MCF 10A (cell line): ENCODE measurements at regions not wholly inside any gene's neighbourhood (a gene's known extent, or its start where the extent isn't known, plus 50 kb on each side); places are given as distances from the start of the nearest gene placed in this dataset.

Source experiments
- BruUV-seq: library from RNA; stranded (reverse); fragments of 400-500 nt; replicated peaks from 2 replicates; lab custom pipeline; 2021; lab: Mats Ljungman, UMichigan
- CTCF ChIA-PET: fragments of 300-600 bp; sonication (Branson Sonifier 250); formaldehyde crosslinking; extraction: SDS; loops from one replicate; lab custom pipeline; 2021; ENCODE audit warnings: antibody characterized with exemption, inconsistent platforms; lab: Yijun Ruan, JAX
- POLR2A ChIA-PET: fragments of 300-600, 350-650 bp; sonication (Branson Sonifier 250); formaldehyde crosslinking; extraction: SDS; loops from one replicate; lab custom pipeline; 2020; ENCODE audit warnings: antibody characterized with exemption, inconsistent platforms; lab: Yijun Ruan, JAX
- DNase-seq: peaks from one replicate; pipeline ENCODE4 v3.0.0-alpha.2; 2018; ENCODE audit not compliant: unreplicated experiment
- H3K27ac Mint-ChIP-seq: one replicate; pipeline ENCODE4 v1.8.0; 2022; ENCODE audit warnings: mild to moderate bottlenecking, low read depth, mixed read lengths; ENCODE audit not compliant: unreplicated experiment
- H3K27me3 Mint-ChIP-seq: one replicate; pipeline ENCODE4 v1.8.0; 2022; ENCODE audit warnings: mixed read lengths; ENCODE audit not compliant: insufficient read depth, unreplicated experiment
- H3K36me3 Mint-ChIP-seq: one replicate; pipeline ENCODE4 v1.8.0; 2022; ENCODE audit warnings: mild to moderate bottlenecking, moderate library complexity, mixed read lengths; ENCODE audit not compliant: insufficient read depth, unreplicated experiment
- H3K4me1 Mint-ChIP-seq: one replicate; pipeline ENCODE4 v1.8.0; 2022; ENCODE audit warnings: mixed read lengths; ENCODE audit not compliant: insufficient read depth, unreplicated experiment
- H3K4me3 Mint-ChIP-seq: one replicate; pipeline ENCODE4 v1.8.0; 2022; ENCODE audit warnings: mild to moderate bottlenecking, moderate library complexity, mixed read lengths; ENCODE audit not compliant: unreplicated experiment
- H3K9me3 Mint-ChIP-seq: one replicate; pipeline ENCODE4 v1.8.0; 2022; ENCODE audit warnings: mixed read lengths; ENCODE audit not compliant: unreplicated experiment
- CTCF ChIP-seq: fragments of 200-600 bp; IDR thresholded peaks from one replicate; pipeline ENCODE4 v1.8.0; 2022; ENCODE audit warnings: antibody characterized with exemption, mild to moderate bottlenecking; ENCODE audit not compliant: unreplicated experiment
- intact Hi-C: fragments of 100-400 bp; cut with micrococcal nuclease; formaldehyde crosslinking; loops from 2 replicates; pipeline ENCODE4 v1.14.1; 2022

GRCh38 chr4:129583868-129584267 is 487.9 kb downstream of the C4orf33 start:
- BruUV-seq, result no TSS peak

GRCh38 chr4:129598582-129598981 is 502.6 kb downstream of the C4orf33 start:
- no TSS peak for BruUV-seq
- no peak for TF ChIP-seq CTCF
- POLR2A ChIA-PET, result no interaction called here
- Mint-ChIP-seq H3K9me3 (peaks cover 7% of the 10 kb centered on the region), H3K27me3 (no peaks in the 10 kb centered on the region), H3K4me1 (no peaks in the 10 kb centered on the region), H3K36me3 (no peaks in the 10 kb centered on the region), H3K4me3 (no peak overlapping the region), H3K27ac (no peak overlapping the region)
- intact Hi-C loops, result no loop called here
- DNase-seq, result no peak
- CTCF ChIA-PET, result interaction anchor here (0.6 kb wide), 1 partner anchor 43 kb away, joined by 3 read pairs; no protein-coding TSS in a partner anchor

More at GRCh38 chr4:129583868-129584267, 487.9 kb downstream of the C4orf33 start:
- Mint-ChIP-seq H3K9me3 (peaks cover 18% of the 10 kb centered on the region), H3K4me3 (no peak overlapping the region), H3K4me1 (peaks cover 6% of the 10 kb centered on the region), H3K27me3 (no peaks in the 10 kb centered on the region), H3K36me3 (peaks cover 8% of the 10 kb centered on the region), H3K27ac (peak overlapping the region; percentile 85)
- DNase-seq, result peak; percentile 58
- POLR2A ChIA-PET, result interaction anchor here (1.0 to 1.4 kb wide), 2 partner anchors 12 to 256 kb away, joined by 3 read pairs; no protein-coding TSS in a partner anchor
- CTCF ChIA-PET, result interaction anchor here (0.8 kb wide), 1 partner anchor 291 kb away, joined by 4 read pairs; no protein-coding TSS in a partner anchor
- TF ChIP-seq CTCF, result no peak
- intact Hi-C loops, result no loop called here

GRCh38 chr4:129600898-129601297 is 504.9 kb downstream of the C4orf33 start:
- no peak for DNase-seq
- CTCF ChIA-PET, result interaction anchor here (2.8 kb wide), 1 partner anchor 40 kb away, joined by 10 read pairs; no protein-coding TSS in a partner anchor
- TF ChIP-seq CTCF, result no peak
- no peaks in the 10 kb centered on the region for H3K27me3 Mint-ChIP-seq
- no peaks in the 10 kb centered on the region for H3K4me1 Mint-ChIP-seq
- H3K9me3 Mint-ChIP-seq, result peaks cover 7% of the 10 kb centered on the region
- no peak overlapping the region for H3K4me3 Mint-ChIP-seq
- no TSS peak for BruUV-seq
- intact Hi-C loops, result no loop called here
- no peaks in the 10 kb centered on the region for H3K36me3 Mint-ChIP-seq
- H3K27ac Mint-ChIP-seq, result no peak overlapping the region
- POLR2A ChIA-PET, result no interaction called here

- TF ChIP-seq CTCF, result no peak
- no peaks in the 10 kb centered on the region for H3K27me3 Mint-ChIP-seq
- intact Hi-C loops, result no loop called here
- no peak overlapping the region for H3K27ac Mint-ChIP-seq
- POLR2A ChIA-PET, result no interaction called here
- no TSS peak for BruUV-seq
- no peaks in the 10 kb centered on the region for H3K36me3 Mint-ChIP-seq
- CTCF ChIA-PET, result interaction anchor here (0.6 to 2.8 kb wide), 3 partner anchors 39 to 327 kb away, joined by 3 to 10 read pairs (median 3); no protein-coding TSS in a partner anchor
- peaks cover 7% of the 10 kb centered on the region for H3K9me3 Mint-ChIP-seq
- no peak for DNase-seq
- H3K4me3 Mint-ChIP-seq, result no peak overlapping the region
- no peaks in the 10 kb centered on the region for H3K4me1 Mint-ChIP-seq
Measured at GRCh38 chr4:129602447-129602846, 506.5 kb downstream of the C4orf33 start.
